A549 (cell line): ENCODE measurements at regions not wholly inside any gene's neighbourhood (a gene's known extent, or its start where the extent isn't known, plus 50 kb on each side); places are given as distances from the start of the nearest gene placed in this dataset.

ENCODE experiments used
- ESRRA ChIP-seq: fragments of 150-350 bp; IDR thresholded peaks from 2 replicates; pipeline ENCODE4 v1.6.1; 2014; ENCODE audit warnings: mild to moderate bottlenecking, low read length, borderline replicate concordance
- FOSL2 ChIP-seq, 2 experiments: fragments of 450-650 bp in 1 of 2; fragments of >200 bp in 1 of 2; sonication (Bioruptor Twin) in 1 of 2; formaldehyde crosslinking; IDR thresholded peaks; 2 replicates each; pipeline versions ENCODE4 v1.5.0 to v1.6.1; 2016 to 2020; ENCODE audit warnings: mild to moderate bottlenecking in 1 of 2, moderate library complexity in 1 of 2
- HOXA7 ChIP-seq: fragments of 250-450 bp; sonication (Bioruptor Pico); IDR thresholded peaks from 2 replicates; pipeline ENCODE4 v1.5.0; 2020; ENCODE audit warnings: mild to moderate bottlenecking, moderate library complexity
- POLR2A ChIP-seq: IDR thresholded peaks from 2 replicates; pipeline ENCODE4 v1.6.1; 2012; ENCODE audit warnings: mild to moderate bottlenecking, low read length
- POLR2AphosphoS2 ChIP-seq: conservative IDR thresholded peaks from 2 replicates; pipeline ENCODE4 v1.6.1; 2012; ENCODE audit warnings: low read length, improper control_type of control experiment, inconsistent platforms
- TF ChIP-seq, protein P1 (sequence below): fragments of >200 bp; sonication (Bioruptor Twin); formaldehyde crosslinking; IDR thresholded peaks from 3 replicates; pipeline ENCODE4 v1.5.1; 2016

DNA sequence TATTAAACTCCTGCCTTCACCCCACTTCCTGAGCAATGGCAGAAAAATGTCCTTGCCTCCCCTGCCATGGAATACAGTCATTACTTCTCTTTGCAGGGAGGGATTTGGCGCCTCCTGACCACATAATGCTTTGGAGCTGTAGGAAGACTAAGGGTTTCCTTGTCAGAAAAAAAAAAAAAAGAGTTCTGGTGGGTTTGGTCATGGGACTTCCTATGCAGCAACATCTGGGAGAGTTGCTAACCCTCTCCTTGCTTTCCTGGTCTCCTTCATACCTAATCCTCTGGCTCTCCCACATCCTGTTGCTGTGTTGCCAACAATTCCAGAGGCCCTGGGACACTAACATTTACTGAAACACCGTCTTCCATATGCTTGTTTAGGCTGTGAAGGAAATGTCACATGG lies 75.1 kb upstream of the MBNL3 start:
- TF ChIP-seq HOXA7 (CRISPR knock-in tag) (no peak), POLR2A (no peak), POLR2AphosphoS2 (no peak), ESRRA (no peak), FOSL2 (IDR thresholded peaks at IDR 0.05) (no peak), FOSL2 (CRISPR knock-in tag; IDR thresholded peaks at IDR 0.05) (no peak)
- TF ChIP-seq, protein P1, sequence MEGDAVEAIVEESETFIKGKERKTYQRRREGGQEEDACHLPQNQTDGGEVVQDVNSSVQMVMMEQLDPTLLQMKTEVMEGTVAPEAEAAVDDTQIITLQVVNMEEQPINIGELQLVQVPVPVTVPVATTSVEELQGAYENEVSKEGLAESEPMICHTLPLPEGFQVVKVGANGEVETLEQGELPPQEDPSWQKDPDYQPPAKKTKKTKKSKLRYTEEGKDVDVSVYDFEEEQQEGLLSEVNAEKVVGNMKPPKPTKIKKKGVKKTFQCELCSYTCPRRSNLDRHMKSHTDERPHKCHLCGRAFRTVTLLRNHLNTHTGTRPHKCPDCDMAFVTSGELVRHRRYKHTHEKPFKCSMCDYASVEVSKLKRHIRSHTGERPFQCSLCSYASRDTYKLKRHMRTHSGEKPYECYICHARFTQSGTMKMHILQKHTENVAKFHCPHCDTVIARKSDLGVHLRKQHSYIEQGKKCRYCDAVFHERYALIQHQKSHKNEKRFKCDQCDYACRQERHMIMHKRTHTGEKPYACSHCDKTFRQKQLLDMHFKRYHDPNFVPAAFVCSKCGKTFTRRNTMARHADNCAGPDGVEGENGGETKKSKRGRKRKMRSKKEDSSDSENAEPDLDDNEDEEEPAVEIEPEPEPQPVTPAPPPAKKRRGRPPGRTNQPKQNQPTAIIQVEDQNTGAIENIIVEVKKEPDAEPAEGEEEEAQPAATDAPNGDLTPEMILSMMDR: no peak
